ENCODE measurements at regions not wholly inside any gene's neighbourhood (a gene's known extent, or its start where the extent isn't known, plus 50 kb on each side); places are given as distances from the start of the nearest gene placed in this dataset.

DNA sequence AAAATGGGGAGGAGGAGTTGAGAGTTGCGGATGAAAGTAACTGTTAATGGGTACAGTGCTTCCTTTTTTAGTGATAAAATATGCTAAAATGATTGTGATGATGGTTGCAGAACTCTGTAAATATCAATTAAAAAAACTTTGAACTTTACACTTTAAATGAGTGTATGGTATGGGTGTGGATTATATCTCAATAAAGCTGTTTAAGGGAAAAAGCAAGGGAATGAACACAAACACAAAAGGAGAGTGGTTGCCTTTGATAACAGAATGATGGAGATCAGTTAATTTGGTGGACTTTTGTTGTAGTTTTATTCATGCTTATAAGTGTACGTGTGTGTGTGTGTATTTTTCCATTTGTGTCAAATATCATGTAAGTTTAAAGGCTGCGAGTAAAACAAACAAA, 186.1 kb downstream of the ZNF608 start:
- H3K27me3 ChIP-seq (ENCODE audit: control insufficient read depth, insufficient read depth) = no peaks in the 10 kb centered on the region
- no peak for DNase-seq
- H3K27ac ChIP-seq (ENCODE audit: low read length) = no peak overlapping the region
- no peak for ATAC-seq
- no peaks in the 10 kb centered on the region for H3K9me3 ChIP-seq (ENCODE audit: control insufficient read depth, low read length)
- 70% methylated on average over 3 of the region's 3 CpGs for WGBS
- intact Hi-C loops (cut with DNase I) = no loop called here
- H3K4me1 ChIP-seq (ENCODE audit: control insufficient read depth, insufficient read depth, low read length) = no peaks in the 10 kb centered on the region
- no peak overlapping the region for H3K4me3 ChIP-seq (ENCODE audit: low read length)

- Histone ChIP-seq H3K27ac (ENCODE audit: low read length) (no peak overlapping the region), H3K9me3 (ENCODE audit: control insufficient read depth, low read length) (no peaks in the 10 kb centered on the region), H3K4me1 (ENCODE audit: control insufficient read depth, insufficient read depth, low read length) (no peaks in the 10 kb centered on the region), H3K27me3 (ENCODE audit: control insufficient read depth, insufficient read depth) (no peaks in the 10 kb centered on the region), H3K4me3 (ENCODE audit: low read length) (no peak overlapping the region)
- WGBS = 95% methylated on average over 8 of the region's 8 CpGs
- DNase-seq = no peak
- ATAC-seq = no peak
- intact Hi-C loops (cut with DNase I) = no loop called here
Observed at GRCh38 chr5:124557761-124558160, 188.7 kb downstream of the ZNF608 start.

DNA sequence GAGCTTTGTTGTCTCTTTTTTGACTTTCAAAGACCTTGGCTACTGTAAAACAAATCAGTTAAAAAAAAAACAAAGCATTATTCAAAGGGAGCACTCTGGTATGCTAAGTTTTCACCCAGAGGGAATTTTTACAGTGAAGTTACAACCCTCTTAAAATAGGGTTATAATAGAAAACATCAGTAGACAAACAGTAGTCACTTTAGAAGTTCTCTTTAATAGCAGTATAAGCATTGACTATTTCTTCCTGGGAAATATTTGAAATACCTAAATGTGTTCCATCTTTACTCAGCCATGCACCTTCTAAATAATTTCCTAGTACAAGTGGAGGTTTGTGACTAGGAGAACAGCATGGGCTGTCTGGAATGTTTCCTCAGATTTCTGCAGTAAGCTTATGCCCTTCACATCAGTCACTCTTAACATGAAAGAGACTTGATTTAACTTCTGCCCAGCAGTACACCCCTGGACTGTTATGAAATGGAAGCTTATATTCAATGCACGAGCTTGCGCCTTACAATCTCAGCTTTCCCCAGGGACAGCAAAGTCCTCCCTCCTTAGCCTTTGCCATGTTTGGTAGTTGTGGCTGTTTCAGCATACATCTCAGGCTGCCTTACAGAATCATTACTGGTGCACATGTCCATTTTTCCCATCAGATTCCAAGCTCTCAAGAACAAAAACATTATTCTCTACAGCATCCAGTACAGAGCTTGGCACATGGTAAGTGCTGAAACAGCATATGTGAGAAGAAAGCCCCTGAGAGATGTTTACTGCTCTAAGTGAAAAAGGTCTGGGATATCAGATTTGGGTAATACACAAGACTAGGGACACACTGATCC, 191.5 kb downstream of the ZNF608 start:
- DNase-seq (no peak), ATAC-seq (no peak)
- H3K4me3 ChIP-seq (ENCODE audit: low read length) = no peak overlapping the region
- intact Hi-C loops (cut with DNase I) = no loop called here
- peaks cover 2% of the 10 kb centered on the region for H3K4me1 ChIP-seq (ENCODE audit: control insufficient read depth, insufficient read depth, low read length)
- H3K27ac ChIP-seq (ENCODE audit: low read length) = no peak overlapping the region
- 84% methylated on average over 2 of the region's 2 CpGs for WGBS
- no peaks in the 10 kb centered on the region for H3K9me3 ChIP-seq (ENCODE audit: control insufficient read depth, low read length)
- no peaks in the 10 kb centered on the region for H3K27me3 ChIP-seq (ENCODE audit: control insufficient read depth, insufficient read depth)

- H3K27ac ChIP-seq (ENCODE audit: low read length) = no peak overlapping the region
- no peaks in the 10 kb centered on the region for H3K27me3 ChIP-seq (ENCODE audit: control insufficient read depth, insufficient read depth)
- peaks cover 2% of the 10 kb centered on the region for H3K4me1 ChIP-seq (ENCODE audit: control insufficient read depth, insufficient read depth, low read length)
- intact Hi-C loops (cut with DNase I) = no loop called here
- H3K9me3 ChIP-seq (ENCODE audit: control insufficient read depth, low read length) = no peaks in the 10 kb centered on the region
- ATAC-seq = no peak
- no peak for DNase-seq
- no peak overlapping the region for H3K4me3 ChIP-seq (ENCODE audit: low read length)
- WGBS = 95% methylated on average over 2 of the region's 2 CpGs
Observed at GRCh38 chr5:124553911-124554310, 192.5 kb downstream of the ZNF608 start.

GRCh38 chr5:124552526-124552925, 193.9 kb downstream of the ZNF608 start:
- Histone ChIP-seq H3K27me3 (ENCODE audit: control insufficient read depth, insufficient read depth) (no peaks in the 10 kb centered on the region), H3K4me1 (ENCODE audit: control insufficient read depth, insufficient read depth, low read length) (peaks cover 2% of the 10 kb centered on the region), H3K27ac (ENCODE audit: low read length) (no peak overlapping the region), H3K4me3 (ENCODE audit: low read length) (no peak overlapping the region), H3K9me3 (ENCODE audit: control insufficient read depth, low read length) (no peaks in the 10 kb centered on the region)
- 93% methylated on average over 4 of the region's 4 CpGs for WGBS
- no peak for ATAC-seq
- intact Hi-C loops (cut with DNase I) = no loop called here
- DNase-seq = no peak

DNA sequence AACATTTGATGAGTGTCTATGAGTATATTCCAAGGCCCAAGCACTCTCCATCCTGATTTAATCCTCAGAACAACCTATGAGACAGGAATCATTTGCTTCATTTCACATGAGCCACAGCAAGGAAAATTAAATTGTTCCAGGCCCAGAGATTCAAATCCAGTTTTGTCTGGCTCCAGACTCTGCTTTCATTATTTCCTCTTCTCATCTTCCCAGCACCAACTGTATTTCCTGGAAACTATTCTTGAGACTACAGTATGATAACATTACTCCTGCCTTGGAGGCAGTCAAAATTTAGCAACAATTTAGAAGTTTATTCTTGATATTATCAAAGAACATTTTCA, 194.5 kb downstream of the ZNF608 start:
- Histone ChIP-seq H3K27me3 (ENCODE audit: control insufficient read depth, insufficient read depth) (no peaks in the 10 kb centered on the region), H3K4me1 (ENCODE audit: control insufficient read depth, insufficient read depth, low read length) (peaks cover 2% of the 10 kb centered on the region), H3K9me3 (ENCODE audit: control insufficient read depth, low read length) (no peaks in the 10 kb centered on the region), H3K27ac (ENCODE audit: low read length) (no peak overlapping the region), H3K4me3 (ENCODE audit: low read length) (no peak overlapping the region)
- no peak for ATAC-seq
- DNase-seq = no peak
- intact Hi-C loops (cut with DNase I) = no loop called here

GRCh38 chr5:124550731-124551130, 195.7 kb downstream of the ZNF608 start:
- no peaks in the 10 kb centered on the region for H3K9me3 ChIP-seq (ENCODE audit: control insufficient read depth, low read length)
- 58% methylated on average over 3 of the region's 3 CpGs for WGBS
- peaks cover 2% of the 10 kb centered on the region for H3K4me1 ChIP-seq (ENCODE audit: control insufficient read depth, insufficient read depth, low read length)
- no peak overlapping the region for H3K27ac ChIP-seq (ENCODE audit: low read length)
- H3K4me3 ChIP-seq (ENCODE audit: low read length) = no peak overlapping the region
- ATAC-seq (peak in 1 of 2 donors; percentile 37), DNase-seq (no peak)
- no peaks in the 10 kb centered on the region for H3K27me3 ChIP-seq (ENCODE audit: control insufficient read depth, insufficient read depth)
- intact Hi-C loops (cut with DNase I) = no loop called here

GRCh38 chr5:124549891-124550436, 196.5 kb downstream of the ZNF608 start:
- intact Hi-C loops (cut with DNase I) = no loop called here
- no peak for DNase-seq
- H3K9me3 ChIP-seq (ENCODE audit: control insufficient read depth, low read length) = no peaks in the 10 kb centered on the region

DNA sequence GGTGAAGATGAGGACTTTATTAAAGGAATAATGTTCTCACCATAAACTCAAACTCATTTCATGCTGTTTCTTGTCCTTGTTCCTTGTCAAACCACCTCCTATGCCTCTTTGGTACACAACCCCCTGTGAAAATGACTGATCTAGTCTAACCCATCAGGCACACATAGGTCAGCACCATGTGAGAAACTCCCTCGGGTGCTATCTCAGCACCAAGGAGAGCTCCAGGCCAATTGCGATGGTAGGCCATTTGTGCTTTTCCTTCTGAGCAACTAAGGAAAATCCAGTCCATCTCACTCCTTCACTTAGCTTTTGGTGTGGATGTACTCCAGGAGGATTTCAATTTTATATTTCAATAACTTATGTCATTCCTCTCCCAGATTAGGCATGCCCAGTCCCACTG, 199.8 kb downstream of the ZNF608 start:
- peaks cover 1% of the 10 kb centered on the region for H3K4me1 ChIP-seq (ENCODE audit: control insufficient read depth, insufficient read depth, low read length)
- DNase-seq = no peak
- no peaks in the 10 kb centered on the region for H3K27me3 ChIP-seq (ENCODE audit: control insufficient read depth, insufficient read depth)
- ATAC-seq = no peak
- H3K9me3 ChIP-seq (ENCODE audit: control insufficient read depth, low read length) = no peaks in the 10 kb centered on the region
- no peak overlapping the region for H3K4me3 ChIP-seq (ENCODE audit: low read length)
- intact Hi-C loops (cut with DNase I) = no loop called here
- 20% methylated on average over 2 of the region's 2 CpGs for WGBS
- H3K27ac ChIP-seq (ENCODE audit: low read length) = no peak overlapping the region

More at GRCh38 chr5:124549891-124550436, 196.5 kb downstream of the ZNF608 start:
- ATAC-seq = no peak
- Histone ChIP-seq H3K4me1 (ENCODE audit: control insufficient read depth, insufficient read depth, low read length) (peaks cover 2% of the 10 kb centered on the region), H3K27me3 (ENCODE audit: control insufficient read depth, insufficient read depth) (no peaks in the 10 kb centered on the region), H3K27ac (ENCODE audit: low read length) (no peak overlapping the region), H3K4me3 (ENCODE audit: low read length) (no peak overlapping the region)
- WGBS = 89% methylated on average over 4 of the region's 4 CpGs

DNA sequence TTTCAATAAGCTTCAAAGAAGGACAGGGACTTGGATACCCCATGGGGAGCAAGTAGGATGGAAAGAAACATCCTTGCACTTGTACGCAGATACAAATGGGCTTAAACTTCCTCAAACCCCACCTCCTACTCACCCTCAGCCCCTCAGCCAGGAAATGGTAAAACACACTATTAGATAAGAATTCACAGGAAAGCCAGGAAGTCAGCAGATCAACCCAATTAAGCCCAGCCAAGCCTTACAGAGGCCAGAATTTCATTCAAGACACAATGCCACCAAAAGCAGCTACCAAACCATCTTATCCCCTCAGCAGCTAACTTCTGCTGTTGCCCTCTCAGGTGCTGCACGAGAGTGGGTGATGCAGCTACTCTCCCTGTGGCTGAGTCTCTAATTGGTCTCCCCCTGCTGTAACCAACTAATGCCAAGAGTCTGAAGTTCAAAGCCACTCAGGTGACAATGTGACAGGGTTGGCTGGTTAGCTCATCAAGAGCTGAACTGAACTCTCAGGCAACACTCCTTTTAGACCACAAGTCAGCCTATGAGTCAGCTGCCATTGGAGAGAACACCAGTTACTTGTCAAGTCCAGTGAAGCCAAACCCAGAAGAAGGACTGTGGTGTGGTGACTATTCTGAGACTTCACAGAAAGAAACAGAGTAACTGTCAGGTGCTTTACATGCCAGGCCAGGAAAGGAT, 201.9 kb downstream of the ZNF608 start:
- Histone ChIP-seq H3K9me3 (ENCODE audit: control insufficient read depth, low read length) (no peaks in the 10 kb centered on the region), H3K27me3 (ENCODE audit: control insufficient read depth, insufficient read depth) (no peaks in the 10 kb centered on the region), H3K27ac (ENCODE audit: low read length) (no peak overlapping the region), H3K4me1 (ENCODE audit: control insufficient read depth, insufficient read depth, low read length) (no peaks in the 10 kb centered on the region), H3K4me3 (ENCODE audit: low read length) (no peak overlapping the region)
- intact Hi-C loops (cut with DNase I) = no loop called here
- ATAC-seq (no peak), DNase-seq (no peak)
- 66% methylated on average over 2 of the region's 2 CpGs for WGBS

GRCh38 chr5:124538931-124539330, 207.5 kb downstream of the ZNF608 start:
- DNase-seq (no peak), ATAC-seq (no peak)
- no peak overlapping the region for H3K4me3 ChIP-seq (ENCODE audit: low read length)
- no peaks in the 10 kb centered on the region for H3K9me3 ChIP-seq (ENCODE audit: control insufficient read depth, low read length)
- peaks cover 5% of the 10 kb centered on the region for H3K4me1 ChIP-seq (ENCODE audit: control insufficient read depth, insufficient read depth, low read length)
- no peak overlapping the region for H3K27ac ChIP-seq (ENCODE audit: low read length)
- WGBS = 72% methylated on average over 1 of the region's 1 CpG
- intact Hi-C loops (cut with DNase I) = no loop called here
- H3K27me3 ChIP-seq (ENCODE audit: control insufficient read depth, insufficient read depth) = no peaks in the 10 kb centered on the region

All from right cardiac atrium (tissue), 5 donors.